OCI-LY7 (cell line): ENCODE measurements at regions not wholly inside any gene's neighbourhood (a gene's known extent, or its start where the extent isn't known, plus 50 kb on each side); places are given as distances from the start of the nearest gene placed in this dataset.

Experiments
- BruUV-seq: library from RNA; stranded (reverse); fragments of 400-500 nt; replicated peaks from 2 replicates; lab custom pipeline; 2021; lab: Mats Ljungman, UMichigan
- CTCF ChIA-PET: fragments of 300-600 bp; sonication (Branson Sonifier 250); formaldehyde crosslinking; loops from one replicate; lab custom pipeline; 2022; ENCODE audit warnings: antibody characterized with exemption; ENCODE audit not compliant: unreplicated experiment; lab: Charles Lee
- POLR2A ChIA-PET: fragments of 300-600 bp; sonication (Branson Sonifier 250); formaldehyde crosslinking; loops from one replicate; lab custom pipeline; 2022; ENCODE audit warnings: antibody characterized with exemption; lab: Charles Lee
- DNase-seq: peaks from one replicate; pipeline ENCODE4 v3.0.0-alpha.2; 2015; ENCODE audit warnings: low spot score
- H2AFZ ChIP-seq: fragments of 200-600 bp; sonication (generic), shearing (Covaris generic); 2 replicates; pipeline ENCODE4 v1.6.1; 2014; ENCODE audit warnings: mild to moderate bottlenecking, antibody characterized with exemption, low read length, moderate library complexity
- H3K27ac ChIP-seq: fragments of 200-600 bp; sonication (generic); 2 replicates; pipeline ENCODE4 v1.5.1; 2014; ENCODE audit warnings: mixed run types, low read depth, mild to moderate bottlenecking, moderate library complexity, low read length, inconsistent platforms; ENCODE audit not compliant: poor library complexity, severe bottlenecking
- H3K36me3 ChIP-seq: fragments of 200-600 bp; sonication (generic); 2 replicates; pipeline ENCODE4 v1.6.1; 2014; ENCODE audit warnings: mild to moderate bottlenecking, antibody characterized with exemption, low read length, moderate library complexity, mixed read lengths; ENCODE audit not compliant: insufficient read depth
- H3K4me1 ChIP-seq: fragments of 200-600 bp; sonication (generic); 2 replicates; pipeline ENCODE4 v1.5.1; 2014; ENCODE audit warnings: mild to moderate bottlenecking, low read length; ENCODE audit not compliant: insufficient read depth, poor library complexity, severe bottlenecking
- H3K4me2 ChIP-seq: fragments of 200-600 bp; sonication (generic); 2 replicates; pipeline ENCODE4 v1.6.1; 2014; ENCODE audit warnings: mild to moderate bottlenecking, low read length
- H3K4me3 ChIP-seq: fragments of 200-600 bp; sonication (generic); 2 replicates; pipeline ENCODE4 v1.5.1; 2014; ENCODE audit warnings: mild to moderate bottlenecking, low read depth, low read length; ENCODE audit not compliant: poor library complexity, severe bottlenecking
- H3K79me2 ChIP-seq: fragments of 200-600 bp; sonication (generic); 2 replicates; pipeline ENCODE4 v1.6.1; 2016; ENCODE audit warnings: low read depth, mild to moderate bottlenecking, low read length, moderate library complexity, mixed read lengths; ENCODE audit not compliant: insufficient read depth
- H3K9me2 ChIP-seq: fragments of 200-600 bp; sonication (generic); 2 replicates; pipeline ENCODE4 v1.6.1; 2016; ENCODE audit warnings: mild to moderate bottlenecking, low read length, mixed read lengths; ENCODE audit not compliant: insufficient read depth
- H3K9me3 ChIP-seq: fragments of 200-600 bp; sonication (generic); 2 replicates; pipeline ENCODE4 v1.6.1; 2014; ENCODE audit warnings: mild to moderate bottlenecking, mixed run types, low read length, mixed read lengths
- H4K20me1 ChIP-seq: fragments of 200-600 bp; sonication (generic); 2 replicates; pipeline ENCODE4 v1.6.1; 2014; ENCODE audit warnings: mild to moderate bottlenecking, antibody characterized with exemption, low read length, moderate library complexity, mixed read lengths; ENCODE audit not compliant: insufficient read depth
- EZH2phosphoT487 ChIP-seq: fragments of 200-600 bp; sonication (generic); IDR thresholded peaks from 2 replicates; pipeline ENCODE4 v1.6.1; 2018; ENCODE audit warnings: low read depth, borderline replicate concordance, mild to moderate bottlenecking, mixed run types, antibody characterized with exemption, low read length, moderate library complexity, mixed read lengths
- intact Hi-C: fragments of 100-400 bp; cut with micrococcal nuclease; formaldehyde crosslinking; loops from one replicate; pipeline ENCODE4 v1.10.0; 2022; ENCODE audit not compliant: unreplicated experiment
- TF ChIP-seq, protein P1 (sequence below): fragments of 200-600 bp; sonication (generic); conservative IDR thresholded peaks from 2 replicates; pipeline ENCODE4 v1.5.1; 2014; ENCODE audit warnings: mild to moderate bottlenecking, antibody characterized with exemption, low read length, moderate library complexity, mixed read lengths

DNA sequence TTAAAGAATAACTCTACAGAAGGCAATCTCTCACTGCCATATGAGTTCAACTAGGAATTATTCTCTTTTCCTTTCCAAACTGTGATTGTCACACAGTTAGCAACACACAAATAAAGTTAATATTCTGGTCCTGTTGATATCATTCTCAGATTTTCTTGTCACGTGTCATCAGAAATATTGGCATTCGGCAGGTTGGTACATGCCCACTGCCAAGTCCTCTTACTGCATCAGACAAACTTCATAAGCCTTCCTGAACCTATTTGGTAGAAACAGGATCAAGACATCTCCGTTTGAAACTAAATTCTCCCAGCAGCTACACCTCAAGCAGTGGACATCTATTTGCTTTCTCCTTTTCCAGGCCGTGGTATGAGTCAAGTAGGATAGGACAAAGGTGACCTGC is 177.9 kb upstream of the SOX2 start:
- no peaks in the 10 kb centered on the region for H3K9me2 ChIP-seq
- no peak overlapping the region for H3K27ac ChIP-seq
- ChIA-PET POLR2A (interaction anchor here (0.6 to 0.7 kb wide), 3 partner anchors 13 to 1094 kb away, joined by 3 to 4 read pairs (median 3); no protein-coding TSS in a partner anchor), CTCF (no interaction called here)
- no peaks in the 10 kb centered on the region for H3K9me3 ChIP-seq
- no peak for DNase-seq
- H3K36me3 ChIP-seq: no peaks in the 10 kb centered on the region
- no TSS peak for BruUV-seq
- no peaks in the 10 kb centered on the region for H3K79me2 ChIP-seq
- H4K20me1 ChIP-seq: no peaks in the 10 kb centered on the region
- TF ChIP-seq EZH2phosphoT487: no peak
- TF ChIP-seq, protein P1, sequence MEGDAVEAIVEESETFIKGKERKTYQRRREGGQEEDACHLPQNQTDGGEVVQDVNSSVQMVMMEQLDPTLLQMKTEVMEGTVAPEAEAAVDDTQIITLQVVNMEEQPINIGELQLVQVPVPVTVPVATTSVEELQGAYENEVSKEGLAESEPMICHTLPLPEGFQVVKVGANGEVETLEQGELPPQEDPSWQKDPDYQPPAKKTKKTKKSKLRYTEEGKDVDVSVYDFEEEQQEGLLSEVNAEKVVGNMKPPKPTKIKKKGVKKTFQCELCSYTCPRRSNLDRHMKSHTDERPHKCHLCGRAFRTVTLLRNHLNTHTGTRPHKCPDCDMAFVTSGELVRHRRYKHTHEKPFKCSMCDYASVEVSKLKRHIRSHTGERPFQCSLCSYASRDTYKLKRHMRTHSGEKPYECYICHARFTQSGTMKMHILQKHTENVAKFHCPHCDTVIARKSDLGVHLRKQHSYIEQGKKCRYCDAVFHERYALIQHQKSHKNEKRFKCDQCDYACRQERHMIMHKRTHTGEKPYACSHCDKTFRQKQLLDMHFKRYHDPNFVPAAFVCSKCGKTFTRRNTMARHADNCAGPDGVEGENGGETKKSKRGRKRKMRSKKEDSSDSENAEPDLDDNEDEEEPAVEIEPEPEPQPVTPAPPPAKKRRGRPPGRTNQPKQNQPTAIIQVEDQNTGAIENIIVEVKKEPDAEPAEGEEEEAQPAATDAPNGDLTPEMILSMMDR: no peak
- H3K4me2 ChIP-seq: no peak overlapping the region
- H2AFZ ChIP-seq: no peak overlapping the region
- no peaks in the 10 kb centered on the region for H3K4me1 ChIP-seq
- intact Hi-C loops: no loop called here
- H3K4me3 ChIP-seq: no peak overlapping the region

DNA sequence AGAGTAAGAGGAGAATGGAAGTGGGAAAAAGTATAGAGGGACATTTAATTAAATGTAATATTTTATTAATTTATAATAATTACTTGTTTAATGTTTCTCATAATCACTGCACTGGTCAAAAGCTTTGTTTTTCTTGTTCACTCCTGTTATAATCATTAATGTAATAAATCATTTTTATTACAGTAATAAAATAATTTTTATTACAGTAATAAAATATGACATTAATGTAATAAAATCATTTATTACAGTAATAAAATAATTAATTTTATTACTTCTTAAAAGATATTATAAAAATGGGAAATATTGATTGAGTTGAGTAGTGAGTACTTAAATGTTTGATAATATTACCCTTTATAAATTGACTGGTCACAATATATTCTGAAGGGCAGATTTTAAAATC is 181.1 kb upstream of the SOX2 start:
- no peak overlapping the region for H3K4me3 ChIP-seq
- no peak overlapping the region for H3K27ac ChIP-seq
- no peak overlapping the region for H3K4me2 ChIP-seq
- ChIA-PET POLR2A (no interaction called here), CTCF (no interaction called here)
- BruUV-seq: no TSS peak
- TF ChIP-seq, protein P1: no peak
- TF ChIP-seq EZH2phosphoT487: no peak
- no peaks in the 10 kb centered on the region for H3K36me3 ChIP-seq
- H3K79me2 ChIP-seq: no peaks in the 10 kb centered on the region
- H2AFZ ChIP-seq: no peak overlapping the region
- no peaks in the 10 kb centered on the region for H3K4me1 ChIP-seq
- intact Hi-C loops: no loop called here
- no peaks in the 10 kb centered on the region for H3K9me2 ChIP-seq
- no peak for DNase-seq
- no peaks in the 10 kb centered on the region for H4K20me1 ChIP-seq
- no peaks in the 10 kb centered on the region for H3K9me3 ChIP-seq

DNA sequence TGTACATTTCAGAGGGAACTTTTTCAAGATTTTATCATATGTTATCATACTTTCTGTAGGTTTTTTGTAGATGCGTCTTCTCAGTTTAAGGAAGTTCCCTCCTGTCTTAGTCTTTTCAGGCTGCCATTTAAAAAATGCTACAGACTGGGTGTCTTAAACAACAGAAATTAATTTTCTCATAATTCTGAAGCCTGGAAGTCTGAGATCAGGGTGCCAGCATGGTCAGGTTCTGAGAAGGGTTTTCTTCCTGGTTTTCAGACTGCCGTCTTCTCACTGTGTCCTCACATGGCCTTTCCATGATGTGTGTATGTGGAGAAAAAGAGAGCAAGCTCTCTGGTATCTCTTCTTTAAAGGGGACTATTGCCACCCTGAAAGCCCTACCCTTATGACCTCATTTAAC is 189.9 kb upstream of the SOX2 start:
- CTCF ChIA-PET: no interaction called here
- BruUV-seq: no TSS peak
- no peak for TF ChIP-seq EZH2phosphoT487
- TF ChIP-seq, protein P1: no peak
- Histone ChIP-seq H3K36me3 (no peaks in the 10 kb centered on the region), H3K9me3 (no peaks in the 10 kb centered on the region), H3K4me2 (no peak overlapping the region), H3K79me2 (no peaks in the 10 kb centered on the region), H3K9me2 (no peaks in the 10 kb centered on the region), H3K4me1 (no peaks in the 10 kb centered on the region), H4K20me1 (no peaks in the 10 kb centered on the region), H3K27ac (no peak overlapping the region), H2AFZ (no peak overlapping the region), H3K4me3 (no peak overlapping the region)
- POLR2A ChIA-PET: interaction anchor here (0.8 kb wide), 1 partner anchor 7 kb away, joined by 5 read pairs; no protein-coding TSS in a partner anchor
- no peak for DNase-seq
- intact Hi-C loops: no loop called here
